ENCODE measurements at regions not wholly inside any gene's neighbourhood (a gene's known extent, or its start where the extent isn't known, plus 50 kb on each side); places are given as distances from the start of the nearest gene placed in this dataset.

GRCh38 chr15:30827625-30828303, 76.0 kb upstream of the FAN1 start:
- TF ChIP-seq CTCF (conservative IDR thresholded peaks at IDR 0.05) (no peak), ZFX (IDR thresholded peaks at IDR 0.05) (no peak)

Measured in C4-2B (cell line).